Motor neuron (in vitro differentiated cells): ENCODE measurements at regions not wholly inside any gene's neighbourhood (a gene's known extent, or its start where the extent isn't known, plus 50 kb on each side); places are given as distances from the start of the nearest gene placed in this dataset.
A peak's percentile ranks its signal among the peaks of the same experiment; 100 is the strongest.
"Not testable (repeated sequence)": the region's sequence is repeated elsewhere in the genome, so short reads cannot be mapped to it uniquely, and the experiment has no call there.

Experiments
- ATAC-seq, 8 experiments: fragments of 200-7000 bp; cut with Tn5 transposase; replicated peaks in 6 of 8; 2 replicates each; pipeline ENCODE4 v1.8.0; 2021; ENCODE audit warnings: mild to moderate bottlenecking in 8 of 8, moderate library complexity in 8 of 8
- H3K27ac ChIP-seq, 2 donors: fragments of 250-450 bp; sonication (Bioruptor Pico); 2 replicates each; pipeline ENCODE4 v1.9.0; 2021; ENCODE audit warnings: antibody characterized with exemption in 2 of 2, mild to moderate bottlenecking in 2 of 2, moderate library complexity in 1 of 2
- H3K4me1 ChIP-seq, 2 donors: fragments of 250-450 bp; sonication (Bioruptor Pico); replicated peaks in 1 of 2; 2 replicates each; pipeline ENCODE4 v1.6.1; 2021; ENCODE audit warnings: antibody characterized with exemption in 2 of 2, mild to moderate bottlenecking in 2 of 2, moderate library complexity in 1 of 2
- H3K4me3 ChIP-seq, 5 donors: fragments of 250-450 bp; sonication (Bioruptor Pico); 2 replicates each; pipeline ENCODE4 v1.9.0; 2021; ENCODE audit warnings: antibody characterized with exemption in 5 of 5, mild to moderate bottlenecking in 5 of 5, moderate library complexity in 4 of 5
- WGBS, 10 experiments: fragments of 450-650 bp; shearing (Covaris generic); methylation state at CpG; one replicate each; pipeline ENCODE4 v1.0.0; 2022; 5-methylcytosine and 5-hydroxymethylcytosine counted together
- in situ Hi-C, 9 experiments: fragments of 400-800 bp; cut with MboI; loops; one replicate each; pipeline ENCODE4 v1.15.0; 2021; ENCODE audit warnings: low sequenced_read_pairs in 9 of 9, low pct_unique_long_range_greater_than_20kb in 2 of 9; ENCODE audit not compliant: unreplicated experiment in 9 of 9

DNA sequence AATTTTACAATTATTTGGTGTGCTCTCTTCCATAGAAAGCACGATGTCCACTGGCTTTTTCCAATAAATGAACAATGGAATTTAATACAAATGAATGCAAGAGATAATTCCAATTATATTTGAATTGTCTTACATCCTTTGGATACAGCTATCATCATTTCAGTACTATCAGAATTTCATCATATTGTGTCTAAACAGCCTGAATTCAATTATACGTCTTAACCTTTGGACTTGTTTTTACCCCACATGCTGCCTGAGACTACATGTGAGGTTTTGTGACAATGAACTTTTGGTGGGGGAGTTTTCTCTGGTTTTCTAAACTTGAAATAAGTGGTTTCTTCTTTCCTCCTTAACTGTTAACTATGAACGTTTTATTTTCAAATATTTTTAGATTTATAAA is 1176.0 kb downstream of the EPHA7 start:
- WGBS, 10 experiments, result 0 to 100% (median 75%) methylated on average over 1 to 3 of the region's 3 CpGs; no CpG with 5 or more reads in 1 of the 10 experiments

DNA sequence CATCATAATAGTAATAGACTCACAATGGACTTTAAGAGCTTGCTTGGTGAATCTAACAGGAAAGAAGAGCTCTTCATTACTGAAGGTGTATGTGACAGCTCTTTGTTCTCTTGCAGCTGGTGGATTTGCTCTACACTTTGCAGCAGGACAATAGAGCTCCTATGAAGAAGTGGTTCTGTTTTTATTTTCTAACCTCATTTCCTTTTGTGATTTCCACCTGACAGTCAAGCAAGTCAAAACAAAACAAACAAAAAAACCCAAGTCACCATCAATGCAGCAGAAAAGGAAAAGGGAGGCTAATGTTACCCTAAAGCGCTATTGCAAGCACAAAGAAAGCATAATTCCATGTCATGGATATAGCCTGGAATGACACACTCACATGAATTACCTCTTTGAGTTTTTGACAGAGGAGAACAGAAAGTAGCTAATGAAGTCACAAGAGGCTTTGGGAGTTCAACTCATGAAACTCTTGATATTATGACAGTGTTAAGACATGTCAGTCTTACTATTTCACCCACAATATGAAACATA is 1188.1 kb downstream of the EPHA7 start:
- H3K4me1 ChIP-seq, result no peaks in the 10 kb centered on the region
- in situ Hi-C loops, result no loop called here
- ATAC-seq, result peak in 2 of 8 experiments; percentile 27 to 48
- no peak overlapping the region for H3K27ac ChIP-seq
- no peak overlapping the region for H3K4me3 ChIP-seq
- 0 to 100% (median 86%) methylated on average over 1 of the region's 1 CpG; no CpG with 5 or more reads in 4 of the 10 experiments for WGBS, 10 experiments

More for the DNA sequence above, 1176.0 kb downstream of the EPHA7 start:
- H3K4me1 ChIP-seq, result no peaks in the 10 kb centered on the region
- no peak overlapping the region for H3K27ac ChIP-seq
- no peak overlapping the region for H3K4me3 ChIP-seq
- no peak for ATAC-seq
- in situ Hi-C loops, result no loop called here

DNA sequence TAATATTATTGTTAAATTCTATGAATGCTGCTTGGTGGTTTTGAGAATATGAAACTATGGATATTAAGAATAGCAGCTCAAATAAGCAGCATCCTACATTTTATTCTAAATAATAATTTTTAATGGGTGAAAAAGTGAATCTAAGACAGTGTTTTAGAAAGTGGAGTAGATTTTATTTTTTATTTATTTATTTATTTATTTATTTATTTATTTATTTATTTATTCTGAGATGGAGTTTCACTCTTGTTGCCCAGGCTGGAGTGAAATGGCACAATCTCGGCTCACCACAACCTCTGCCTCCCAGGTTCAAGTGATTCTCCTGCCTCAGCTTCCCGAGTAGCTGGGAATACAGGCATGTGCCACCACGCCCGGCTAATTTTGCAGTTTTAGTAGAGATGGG is 1199.4 kb downstream of the EPHA7 start:
- H3K4me1 ChIP-seq, ATAC-seq, H3K27ac ChIP-seq, in situ Hi-C loops, H3K4me3 ChIP-seq: not testable (repeated sequence)
- WGBS, 10 experiments, result 0 to 100% (median 100%) methylated on average over 1 to 2 of the region's 4 CpGs; no CpG with 5 or more reads in 4 of the 10 experiments

DNA sequence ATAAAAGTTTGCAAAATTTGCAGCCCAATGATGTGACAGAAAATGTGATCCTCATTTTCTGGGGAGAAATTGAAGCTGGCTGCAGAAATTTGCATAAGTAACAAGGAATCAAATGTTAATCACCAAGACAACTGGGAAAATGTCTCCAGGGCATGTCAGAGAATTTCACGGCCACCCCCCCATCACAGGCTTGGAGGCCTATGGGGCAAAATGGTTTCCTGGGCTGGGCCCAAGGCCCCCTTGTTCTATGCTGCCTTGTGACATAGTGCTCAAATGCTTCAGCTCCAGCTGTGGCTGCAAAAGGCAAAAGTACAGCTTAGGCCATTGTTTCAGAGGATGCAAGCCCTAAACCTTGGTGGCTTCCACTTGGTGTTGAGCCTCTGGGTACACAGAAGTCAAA is 1202.6 kb downstream of the EPHA7 start:
- no peak for ATAC-seq
- in situ Hi-C loops, result no loop called here
- 0 to 100% (median 33%) methylated on average over 1 of the region's 1 CpG; no CpG with 5 or more reads in 5 of the 10 experiments for WGBS, 10 experiments

DNA sequence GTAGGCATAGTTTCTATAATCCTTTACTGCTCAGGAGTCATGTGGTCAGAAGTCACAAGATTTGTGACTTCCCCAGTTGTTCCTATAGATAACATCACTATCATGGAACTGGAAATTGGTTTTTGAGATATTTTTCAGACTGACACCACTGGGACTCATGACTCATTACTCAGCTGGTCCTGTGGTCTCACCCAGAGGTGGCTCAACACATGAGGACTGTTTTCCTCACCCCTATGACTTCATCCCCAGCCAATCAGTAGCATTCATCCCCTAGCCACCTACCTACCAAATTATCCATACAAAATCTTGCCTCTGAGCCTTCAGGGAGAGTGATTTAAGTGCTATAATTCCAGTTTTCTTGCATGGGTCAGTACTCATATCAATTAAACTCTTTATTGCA is 1217.7 kb downstream of the EPHA7 start:
- in situ Hi-C loops, result no loop called here
- no peak overlapping the region for H3K4me3 ChIP-seq
- no peak for ATAC-seq
- no peaks in the 10 kb centered on the region for H3K4me1 ChIP-seq
- no peak overlapping the region for H3K27ac ChIP-seq

More for the DNA sequence above, 1202.6 kb downstream of the EPHA7 start:
- no peak overlapping the region for H3K27ac ChIP-seq
- no peak overlapping the region for H3K4me3 ChIP-seq
- no peaks in the 10 kb centered on the region for H3K4me1 ChIP-seq

DNA sequence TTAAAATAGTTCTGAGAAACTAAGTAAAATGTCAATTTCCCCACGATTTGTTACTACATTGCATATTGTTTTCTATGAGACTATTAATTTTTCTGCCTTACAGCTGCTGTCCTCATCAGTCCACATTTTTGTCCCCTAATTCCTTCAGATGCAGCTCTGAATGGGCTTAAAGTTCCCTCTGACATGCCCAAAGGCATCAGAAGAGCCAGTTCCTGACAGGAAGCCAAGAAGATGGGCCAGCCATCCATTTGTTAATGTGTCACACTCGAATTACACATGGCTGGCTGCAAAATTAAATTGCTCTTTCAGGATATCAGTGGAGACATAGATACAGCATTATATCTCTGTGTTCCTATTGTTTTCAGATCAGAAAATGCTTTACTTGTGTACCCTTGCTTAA is 1223.0 kb downstream of the EPHA7 start:
- ATAC-seq, result no peak
- Histone ChIP-seq H3K4me3 (no peak overlapping the region), H3K27ac (no peak overlapping the region), H3K4me1 (no peaks in the 10 kb centered on the region)
- WGBS, 10 experiments, result 0 to 67% (median 47%) methylated on average over 1 to 2 of the region's 2 CpGs; no CpG with 5 or more reads in 1 of the 10 experiments
- in situ Hi-C loops, result no loop called here

DNA sequence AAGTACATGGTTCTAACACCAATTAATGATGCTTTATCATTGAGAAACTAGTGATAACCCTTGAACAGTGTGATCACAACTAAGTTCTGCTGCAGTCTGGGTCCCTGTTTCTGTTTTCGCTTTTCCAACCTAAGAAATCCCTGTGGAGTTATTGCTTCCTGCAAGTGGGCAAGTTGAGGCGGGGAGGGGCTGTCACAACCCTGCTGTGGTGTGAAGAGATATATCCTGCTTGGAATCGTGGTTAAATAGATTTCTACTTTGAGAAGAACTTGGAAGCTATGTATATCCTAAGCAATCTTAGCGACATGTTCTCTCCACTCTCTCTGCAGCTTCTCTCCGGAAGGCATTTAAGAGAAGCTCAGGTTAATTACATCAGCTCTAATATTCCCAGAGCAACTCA is 1223.6 kb downstream of the EPHA7 start:
- ATAC-seq, result no peak
- H3K27ac ChIP-seq, result no peak overlapping the region
- no peak overlapping the region for H3K4me3 ChIP-seq
- in situ Hi-C loops, result no loop called here
- no peaks in the 10 kb centered on the region for H3K4me1 ChIP-seq
- 3 to 93% (median 82%) methylated on average over 1 to 5 of the region's 5 CpGs for WGBS, 10 experiments

DNA sequence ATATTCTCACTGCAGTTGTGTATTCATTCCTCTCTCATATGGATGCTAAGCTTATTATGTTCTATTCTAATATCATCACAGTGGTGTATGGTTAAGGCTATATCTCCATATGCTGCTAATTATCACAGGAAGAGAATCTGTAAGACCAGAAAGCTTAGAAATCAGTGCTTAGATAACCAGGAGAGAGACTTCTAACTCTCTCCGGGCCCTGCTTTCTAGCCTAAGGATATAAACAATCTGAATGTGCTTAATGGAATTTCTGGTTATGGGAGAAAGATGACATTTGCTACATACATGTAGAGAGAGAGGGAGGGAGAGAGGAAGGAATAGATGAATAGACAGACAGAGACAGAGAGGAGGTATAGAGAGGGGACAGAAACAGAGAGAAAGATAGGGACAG is 1231.3 kb downstream of the EPHA7 start:
- ATAC-seq, result no peak
- peaks cover 0 to 9% of the 10 kb centered on the region in 2 donors for H3K4me1 ChIP-seq
- WGBS, 10 experiments, result 0 to 100% (median 80%) methylated on average over 1 of the region's 1 CpG; no CpG with 5 or more reads in 3 of the 10 experiments
- in situ Hi-C loops, result no loop called here
- H3K27ac ChIP-seq, result no peak overlapping the region
- no peak overlapping the region for H3K4me3 ChIP-seq

DNA sequence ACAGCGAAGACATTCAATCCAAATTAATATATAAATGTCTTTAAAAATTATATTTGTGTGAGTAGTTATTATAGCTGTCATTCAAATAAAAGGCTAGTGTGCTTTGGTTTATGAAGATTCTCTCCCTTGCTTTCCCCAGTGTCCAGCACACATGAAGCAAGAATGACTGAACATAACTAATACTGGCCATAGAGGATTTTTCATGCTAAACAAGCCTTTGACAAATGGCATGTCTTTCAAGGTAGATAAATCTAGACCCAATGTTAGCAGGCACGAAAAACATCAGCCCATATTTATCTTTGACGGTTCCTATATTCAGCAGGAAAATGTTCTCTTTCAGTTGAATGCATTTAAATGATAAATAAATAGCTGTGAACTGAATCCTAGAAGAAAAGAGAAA is 1234.4 kb downstream of the EPHA7 start:
- peak in 2 of 8 experiments; percentile 78 to 87 for ATAC-seq
- H3K27ac ChIP-seq, result no peak overlapping the region
- 4 to 58% (median 39%) methylated on average over 1 to 3 of the region's 3 CpGs for WGBS, 10 experiments
- no peak overlapping the region for H3K4me3 ChIP-seq
- H3K4me1 ChIP-seq, result peaks cover 0 to 9% of the 10 kb centered on the region in 2 donors
- in situ Hi-C loops, result no loop called here

DNA sequence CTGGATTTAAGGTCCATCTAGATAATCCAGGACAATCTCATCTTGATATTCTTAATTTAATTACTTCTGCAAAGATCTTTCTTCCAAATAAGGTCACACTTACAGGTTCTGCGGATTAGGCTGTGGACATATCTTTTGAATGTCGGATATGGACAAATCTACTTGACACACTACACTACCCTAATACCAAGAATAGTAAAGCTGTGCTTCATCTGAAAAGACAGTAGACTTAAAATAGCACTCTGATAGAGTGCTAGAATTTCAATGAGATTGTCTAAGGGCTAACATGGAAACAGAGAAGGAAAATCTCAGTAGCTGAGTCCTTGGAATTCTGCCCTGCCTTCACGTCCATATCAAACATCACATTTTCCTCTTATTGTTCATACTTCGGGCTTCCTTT is 1238.0 kb downstream of the EPHA7 start:
- ATAC-seq, result no peak
- in situ Hi-C loops, result no loop called here
- 14 to 100% (median 76%) methylated on average over 1 to 4 of the region's 4 CpGs; no CpG with 5 or more reads in 1 of the 10 experiments for WGBS, 10 experiments
- Histone ChIP-seq H3K4me1 (peaks cover 0 to 9% of the 10 kb centered on the region in 2 donors), H3K4me3 (no peak overlapping the region), H3K27ac (no peak overlapping the region)

DNA sequence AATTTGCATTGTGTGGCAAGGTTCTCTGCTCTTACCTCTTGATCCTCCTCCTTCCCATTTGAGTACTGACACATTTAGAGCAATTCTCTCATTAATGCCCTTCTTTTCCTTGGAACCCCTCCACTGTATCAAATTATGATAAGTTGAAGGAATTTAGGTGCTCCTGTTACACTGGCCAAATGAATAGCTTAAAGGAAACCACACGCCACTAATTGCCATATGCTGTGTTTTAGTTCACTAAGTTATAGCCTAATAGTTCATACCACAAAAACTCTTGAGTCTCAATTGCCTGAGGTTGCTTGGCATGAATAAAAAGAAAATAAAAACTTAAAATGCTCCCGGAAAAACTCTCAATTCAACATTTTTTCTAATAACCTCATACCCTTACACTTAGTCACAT is 1239.3 kb downstream of the EPHA7 start:
- WGBS, 10 experiments, result 8 to 100% (median 100%) methylated on average over 1 to 2 of the region's 2 CpGs
- ATAC-seq, result no peak
- H3K27ac ChIP-seq, result no peak overlapping the region
- no peak overlapping the region for H3K4me3 ChIP-seq
- peaks cover 0 to 5% of the 10 kb centered on the region in 2 donors for H3K4me1 ChIP-seq
- in situ Hi-C loops, result no loop called here

DNA sequence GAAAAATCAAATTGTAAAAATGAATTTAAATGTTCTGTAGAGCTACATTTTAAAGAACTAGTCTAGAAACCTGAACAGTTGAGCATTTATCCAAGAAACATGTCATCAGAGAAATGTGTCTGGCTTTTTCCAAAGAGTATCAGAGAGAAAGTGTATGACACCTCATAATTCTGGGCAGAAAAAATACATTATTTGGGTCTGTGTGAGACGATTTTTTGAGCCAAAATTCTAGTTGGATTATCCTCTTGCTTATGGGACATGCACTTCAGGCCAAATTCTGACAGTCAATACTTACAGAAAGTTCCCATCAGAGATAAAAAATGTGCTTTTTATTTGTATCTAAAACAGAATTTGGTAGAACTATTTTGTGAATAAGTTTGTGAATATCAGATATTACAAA is 1242.7 kb downstream of the EPHA7 start:
- in situ Hi-C loops, result no loop called here
- 0 to 67% (median 17%) methylated on average over 1 of the region's 1 CpG; no CpG with 5 or more reads in 1 of the 10 experiments for WGBS, 10 experiments
- no peak for ATAC-seq
- Histone ChIP-seq H3K27ac (no peak overlapping the region), H3K4me3 (no peak overlapping the region), H3K4me1 (no peaks in the 10 kb centered on the region)

DNA sequence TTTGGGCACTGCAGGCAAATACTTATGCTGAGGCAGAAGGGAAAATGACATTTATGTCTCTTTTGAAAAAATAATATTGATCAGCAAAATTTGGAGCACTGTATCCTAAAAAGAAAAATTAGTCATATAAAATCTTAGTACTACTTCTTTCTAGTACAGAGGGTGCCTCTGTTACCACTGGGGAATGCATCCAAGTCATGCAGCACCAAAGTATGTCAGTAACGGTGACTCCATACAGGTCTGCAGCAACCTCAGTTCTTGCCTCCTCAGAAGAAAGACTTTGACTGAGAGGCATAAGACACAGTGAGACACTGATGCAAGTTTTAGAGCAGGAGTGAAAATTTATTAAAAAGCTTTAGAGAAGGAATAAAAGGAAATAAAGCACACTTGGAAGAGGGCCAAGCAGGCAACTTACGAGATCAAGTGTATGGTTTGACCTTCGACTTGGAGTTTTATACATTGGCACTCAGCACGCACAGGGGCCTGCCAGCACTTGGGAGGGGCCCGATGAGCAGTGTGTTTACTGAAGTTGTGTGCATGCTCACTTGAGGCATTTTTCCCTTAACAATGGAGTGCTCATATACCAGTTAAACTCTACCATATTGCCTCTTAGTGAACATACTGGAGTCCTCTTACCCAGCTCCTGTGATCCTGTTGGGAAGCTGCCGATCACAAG is 1244.8 kb downstream of the EPHA7 start:
- Histone ChIP-seq H3K4me1 (no peaks in the 10 kb centered on the region), H3K4me3 (no peak overlapping the region), H3K27ac (no peak overlapping the region)
- in situ Hi-C loops, result no loop called here
- WGBS, 10 experiments, result 20 to 100% (median 86%) methylated on average over 1 to 5 of the region's 6 CpGs; no CpG with 5 or more reads in 1 of the 10 experiments
- no peak for ATAC-seq

DNA sequence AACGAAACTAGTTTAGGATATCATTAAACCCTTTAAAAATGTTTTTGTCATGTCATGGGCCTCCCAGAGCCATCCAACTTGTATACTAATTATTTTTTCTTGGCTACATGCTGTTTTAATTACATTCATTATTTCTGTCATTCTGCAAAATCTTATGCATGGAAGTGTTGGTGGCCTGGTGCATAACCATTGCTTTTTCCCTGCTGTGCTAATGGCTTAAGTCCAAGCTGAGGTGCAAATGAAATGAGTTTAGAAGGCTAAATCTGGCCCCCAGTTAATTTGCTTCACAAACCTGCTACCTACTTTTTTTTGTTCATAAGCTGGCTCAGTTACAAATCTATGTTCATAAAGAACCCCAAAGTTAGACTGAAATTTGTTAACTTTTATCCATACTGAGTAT is 1249.9 kb downstream of the EPHA7 start:
- WGBS, 10 experiments, result 0 to 100% (median 82%) methylated on average over 1 of the region's 1 CpG
- in situ Hi-C loops, result no loop called here
- H3K27ac ChIP-seq, result no peak overlapping the region
- H3K4me1 ChIP-seq, result no peaks in the 10 kb centered on the region
- no peak overlapping the region for H3K4me3 ChIP-seq
- no peak for ATAC-seq
